ENCODE measurements at regions not wholly inside any gene's neighbourhood (a gene's known extent, or its start where the extent isn't known, plus 50 kb on each side); places are given as distances from the start of the nearest gene placed in this dataset.

GRCh38 chr13:99041337-99041736 is 63.5 kb upstream of the DOCK9 start:
- Histone ChIP-seq H3K36me3 (ENCODE audit: insufficient read depth, low read length) (no peaks in the 10 kb centered on the region), H3K27me3 (ENCODE audit: insufficient read depth, low read length) (no peaks in the 10 kb centered on the region), H3K27ac (ENCODE audit: low read depth, low read length) (no peak overlapping the region), H3K9ac (ENCODE audit: low read depth, low read length) (no peak overlapping the region), H3K4me3 (ENCODE audit: low read length) (no peak overlapping the region), H3K9me3 (ENCODE audit: insufficient read depth, low read depth, low read length) (no peaks in the 10 kb centered on the region), H3K4me1 (ENCODE audit: insufficient read depth, low read length) (no peaks in the 10 kb centered on the region)
- WGBS = 97% methylated on average over 1 of the region's 1 CpG

- Histone ChIP-seq H3K9me3 (ENCODE audit: insufficient read depth, low read depth, low read length) (no peaks in the 10 kb centered on the region), H3K4me3 (ENCODE audit: low read length) (no peak overlapping the region), H3K9ac (ENCODE audit: low read depth, low read length) (no peak overlapping the region), H3K4me1 (ENCODE audit: insufficient read depth, low read length) (no peaks in the 10 kb centered on the region), H3K36me3 (ENCODE audit: insufficient read depth, low read length) (no peaks in the 10 kb centered on the region), H3K27ac (ENCODE audit: low read depth, low read length) (no peak overlapping the region), H3K27me3 (ENCODE audit: insufficient read depth, low read length) (no peaks in the 10 kb centered on the region)
- WGBS = 94% methylated on average over 5 of the region's 5 CpGs
These were observed 63.9 kb upstream of the DOCK9 start for GRCh38 chr13:99041788-99042187.

GRCh38 chr13:99042521-99043250 is 64.8 kb upstream of the DOCK9 start:
- Histone ChIP-seq H3K4me1 (ENCODE audit: insufficient read depth, low read length) (no peaks in the 10 kb centered on the region), H3K9me3 (ENCODE audit: insufficient read depth, low read depth, low read length) (no peaks in the 10 kb centered on the region), H3K36me3 (ENCODE audit: insufficient read depth, low read length) (no peaks in the 10 kb centered on the region), H3K9ac (ENCODE audit: low read depth, low read length) (no peak overlapping the region), H3K4me3 (ENCODE audit: low read length) (no peak overlapping the region), H3K27ac (ENCODE audit: low read depth, low read length) (no peak overlapping the region), H3K27me3 (ENCODE audit: insufficient read depth, low read length) (no peaks in the 10 kb centered on the region)
- WGBS = 99% methylated on average over 4 of the region's 4 CpGs

GRCh38 chr13:99043831-99044231 is 66.0 kb upstream of the DOCK9 start:
- Histone ChIP-seq H3K9ac (ENCODE audit: low read depth, low read length) (no peak overlapping the region), H3K9me3 (ENCODE audit: insufficient read depth, low read depth, low read length) (no peaks in the 10 kb centered on the region), H3K27ac (ENCODE audit: low read depth, low read length) (no peak overlapping the region), H3K27me3 (ENCODE audit: insufficient read depth, low read length) (no peaks in the 10 kb centered on the region), H3K36me3 (ENCODE audit: insufficient read depth, low read length) (no peaks in the 10 kb centered on the region), H3K4me3 (ENCODE audit: low read length) (no peak overlapping the region), H3K4me1 (ENCODE audit: insufficient read depth, low read length) (no peaks in the 10 kb centered on the region)
- 95% methylated on average over 4 of the region's 4 CpGs for WGBS

GRCh38 chr13:99044764-99045163 is 66.9 kb upstream of the DOCK9 start:
- 78% methylated on average over 4 of the region's 4 CpGs for WGBS
- no peaks in the 10 kb centered on the region for H3K9me3 ChIP-seq (ENCODE audit: insufficient read depth, low read depth, low read length)
- no peaks in the 10 kb centered on the region for H3K36me3 ChIP-seq (ENCODE audit: insufficient read depth, low read length)
- H3K4me3 ChIP-seq (ENCODE audit: low read length) = no peak overlapping the region
- no peak overlapping the region for H3K9ac ChIP-seq (ENCODE audit: low read depth, low read length)
- H3K27ac ChIP-seq (ENCODE audit: low read depth, low read length) = no peak overlapping the region
- no peaks in the 10 kb centered on the region for H3K27me3 ChIP-seq (ENCODE audit: insufficient read depth, low read length)
- H3K4me1 ChIP-seq (ENCODE audit: insufficient read depth, low read length) = no peaks in the 10 kb centered on the region

GRCh38 chr13:99045396-99045795 is 67.5 kb upstream of the DOCK9 start:
- no peaks in the 10 kb centered on the region for H3K9me3 ChIP-seq (ENCODE audit: insufficient read depth, low read depth, low read length)
- H3K27me3 ChIP-seq (ENCODE audit: insufficient read depth, low read length) = no peaks in the 10 kb centered on the region
- 71% methylated on average over 1 of the region's 1 CpG for WGBS
- H3K4me1 ChIP-seq (ENCODE audit: insufficient read depth, low read length) = no peaks in the 10 kb centered on the region
- H3K27ac ChIP-seq (ENCODE audit: low read depth, low read length) = no peak overlapping the region
- no peak overlapping the region for H3K9ac ChIP-seq (ENCODE audit: low read depth, low read length)
- H3K36me3 ChIP-seq (ENCODE audit: insufficient read depth, low read length) = no peaks in the 10 kb centered on the region
- H3K4me3 ChIP-seq (ENCODE audit: low read length) = no peak overlapping the region

GRCh38 chr13:99046851-99047250 is 69.0 kb upstream of the DOCK9 start:
- Histone ChIP-seq H3K9ac (ENCODE audit: low read depth, low read length) (no peak overlapping the region), H3K36me3 (ENCODE audit: insufficient read depth, low read length) (no peaks in the 10 kb centered on the region), H3K4me1 (ENCODE audit: insufficient read depth, low read length) (no peaks in the 10 kb centered on the region), H3K27ac (ENCODE audit: low read depth, low read length) (no peak overlapping the region), H3K9me3 (ENCODE audit: insufficient read depth, low read depth, low read length) (no peaks in the 10 kb centered on the region), H3K27me3 (ENCODE audit: insufficient read depth, low read length) (no peaks in the 10 kb centered on the region), H3K4me3 (ENCODE audit: low read length) (no peak overlapping the region)
- 100% methylated on average over 3 of the region's 4 CpGs for WGBS

- Histone ChIP-seq H3K4me1 (ENCODE audit: insufficient read depth, low read length) (peaks cover 10% of the 10 kb centered on the region; the same call in 1 of the 2 replicates), H3K36me3 (ENCODE audit: insufficient read depth, low read length) (no peaks in the 10 kb centered on the region), H3K9ac (ENCODE audit: low read depth, low read length) (no peak overlapping the region), H3K27me3 (ENCODE audit: insufficient read depth, low read length) (no peaks in the 10 kb centered on the region), H3K9me3 (ENCODE audit: insufficient read depth, low read depth, low read length) (no peaks in the 10 kb centered on the region), H3K27ac (ENCODE audit: low read depth, low read length) (no peak overlapping the region), H3K4me3 (ENCODE audit: low read length) (no peak overlapping the region)
- WGBS = 92% methylated on average over 7 of the region's 7 CpGs
These were observed 73.2 kb upstream of the DOCK9 start for GRCh38 chr13:99050983-99051488.

GRCh38 chr13:99051768-99052455 is 74.0 kb upstream of the DOCK9 start:
- WGBS = 96% methylated on average over 2 of the region's 2 CpGs
- no peak overlapping the region for H3K4me3 ChIP-seq (ENCODE audit: low read length)
- no peaks in the 10 kb centered on the region for H3K9me3 ChIP-seq (ENCODE audit: insufficient read depth, low read depth, low read length)
- H3K4me1 ChIP-seq (ENCODE audit: insufficient read depth, low read length) = peaks cover 10% of the 10 kb centered on the region; the same call in 1 of the 2 replicates
- H3K27me3 ChIP-seq (ENCODE audit: insufficient read depth, low read length) = no peaks in the 10 kb centered on the region
- no peaks in the 10 kb centered on the region for H3K36me3 ChIP-seq (ENCODE audit: insufficient read depth, low read length)
- no peak overlapping the region for H3K9ac ChIP-seq (ENCODE audit: low read depth, low read length)
- no peak overlapping the region for H3K27ac ChIP-seq (ENCODE audit: low read depth, low read length)

GRCh38 chr13:99053636-99054233 is 75.9 kb upstream of the DOCK9 start:
- H3K4me1 ChIP-seq (ENCODE audit: insufficient read depth, low read length) = peaks cover 10% of the 10 kb centered on the region; the same call in 1 of the 2 replicates
- H3K36me3 ChIP-seq (ENCODE audit: insufficient read depth, low read length) = no peaks in the 10 kb centered on the region
- H3K4me3 ChIP-seq (ENCODE audit: low read length) = no peak overlapping the region
- no peak overlapping the region for H3K9ac ChIP-seq (ENCODE audit: low read depth, low read length)
- no peak overlapping the region for H3K27ac ChIP-seq (ENCODE audit: low read depth, low read length)
- H3K27me3 ChIP-seq (ENCODE audit: insufficient read depth, low read length) = no peaks in the 10 kb centered on the region
- H3K9me3 ChIP-seq (ENCODE audit: insufficient read depth, low read depth, low read length) = no peaks in the 10 kb centered on the region
- WGBS = 91% methylated on average over 5 of the region's 5 CpGs

GRCh38 chr13:99055281-99055680 is 77.4 kb upstream of the DOCK9 start:
- no peak overlapping the region for H3K27ac ChIP-seq (ENCODE audit: low read depth, low read length)
- H3K36me3 ChIP-seq (ENCODE audit: insufficient read depth, low read length) = no peaks in the 10 kb centered on the region
- no peaks in the 10 kb centered on the region for H3K9me3 ChIP-seq (ENCODE audit: insufficient read depth, low read depth, low read length)
- H3K4me3 ChIP-seq (ENCODE audit: low read length) = no peak overlapping the region
- 83% methylated on average over 10 of the region's 10 CpGs for WGBS
- H3K27me3 ChIP-seq (ENCODE audit: insufficient read depth, low read length) = no peaks in the 10 kb centered on the region
- H3K4me1 ChIP-seq (ENCODE audit: insufficient read depth, low read length) = peaks cover 10% of the 10 kb centered on the region; the same call in 1 of the 2 replicates
- H3K9ac ChIP-seq (ENCODE audit: low read depth, low read length) = no peak overlapping the region
